Stimulated activated CD8-positive, alpha-beta memory T cell treated with anti-CD3 and anti-CD28 coated beads, Interleukin-15, amount 100 ng/mL, for 24 hours (primary cell): ENCODE measurements at regions not wholly inside any gene's neighbourhood (a gene's known extent, or its start where the extent isn't known, plus 50 kb on each side); places are given as distances from the start of the nearest gene placed in this dataset.
"Not testable (repeated sequence)": the region's sequence is repeated elsewhere in the genome, so short reads cannot be mapped to it uniquely, and the experiment has no call there.

Source experiments
- DNase-seq: peaks from one replicate; pipeline ENCODE4 v3.0.0-alpha.2; 2020; ENCODE audit warnings: low read depth

- no peak for DNase-seq
Observed at GRCh38 chr1:101185421-101185820, 51.4 kb upstream of the S1PR1 start.

- DNase-seq = no peak
Observed at GRCh38 chr1:101183388-101183699, 53.5 kb upstream of the S1PR1 start.

GRCh38 chr1:101182627-101183387 is 54.0 kb upstream of the S1PR1 start:
- no peak for DNase-seq

GRCh38 chr1:101181930-101182329 is 54.9 kb upstream of the S1PR1 start:
- no peak for DNase-seq

GRCh38 chr1:101178688-101179491 is 57.9 kb upstream of the S1PR1 start:
- DNase-seq = no peak

- DNase-seq = no peak
Observed at GRCh38 chr1:101178341-101178687, 58.5 kb upstream of the S1PR1 start.

GRCh38 chr1:101175886-101176285 is 60.9 kb upstream of the S1PR1 start:
- DNase-seq = no peak

- DNase-seq = no peak
Observed at GRCh38 chr1:101175466-101175865, 61.4 kb upstream of the S1PR1 start.

- no peak for DNase-seq
Observed at GRCh38 chr1:101174722-101175121, 62.1 kb upstream of the S1PR1 start.

- not testable (repeated sequence) for DNase-seq
Observed at GRCh38 chr1:101174298-101174697, 62.5 kb upstream of the S1PR1 start.

GRCh38 chr1:101170506-101171050 is 66.2 kb upstream of the S1PR1 start:
- no peak for DNase-seq

- no peak for DNase-seq
Observed at GRCh38 chr1:101167891-101168290, 68.9 kb upstream of the S1PR1 start.

GRCh38 chr1:101166583-101167120 is 70.2 kb upstream of the S1PR1 start:
- no peak for DNase-seq

GRCh38 chr1:101165954-101166353 is 70.9 kb upstream of the S1PR1 start:
- DNase-seq = no peak

GRCh38 chr1:101165532-101165931 is 71.3 kb upstream of the S1PR1 start:
- no peak for DNase-seq

- no peak for DNase-seq
Observed at GRCh38 chr1:101164776-101165175, 72.0 kb upstream of the S1PR1 start.

GRCh38 chr1:101162736-101163735 is 73.8 kb upstream of the S1PR1 start:
- no peak for DNase-seq

- DNase-seq = no peak
Observed at GRCh38 chr1:101162300-101162699, 74.5 kb upstream of the S1PR1 start.

GRCh38 chr1:101161619-101162018 is 75.2 kb upstream of the S1PR1 start:
- no peak for DNase-seq

GRCh38 chr1:101158424-101158823 is 78.4 kb upstream of the S1PR1 start:
- no peak for DNase-seq

- DNase-seq = no peak
Observed at GRCh38 chr1:101154547-101154946, 82.3 kb upstream of the S1PR1 start.

- DNase-seq = no peak
Observed at GRCh38 chr1:101153692-101154091, 83.1 kb upstream of the S1PR1 start.
